HG03025 (cell line): ENCODE measurements at regions not wholly inside any gene's neighbourhood (a gene's known extent, or its start where the extent isn't known, plus 50 kb on each side); places are given as distances from the start of the nearest gene placed in this dataset.

Experiments used
- ATAC-seq: cut with Tn5 transposase; IDR thresholded peaks from one replicate; pipeline ENCODE4 v1.9.1; 2021; ENCODE audit warnings: mild to moderate bottlenecking, moderate library complexity; ENCODE audit not compliant: unreplicated experiment, low FRiP score

DNA sequence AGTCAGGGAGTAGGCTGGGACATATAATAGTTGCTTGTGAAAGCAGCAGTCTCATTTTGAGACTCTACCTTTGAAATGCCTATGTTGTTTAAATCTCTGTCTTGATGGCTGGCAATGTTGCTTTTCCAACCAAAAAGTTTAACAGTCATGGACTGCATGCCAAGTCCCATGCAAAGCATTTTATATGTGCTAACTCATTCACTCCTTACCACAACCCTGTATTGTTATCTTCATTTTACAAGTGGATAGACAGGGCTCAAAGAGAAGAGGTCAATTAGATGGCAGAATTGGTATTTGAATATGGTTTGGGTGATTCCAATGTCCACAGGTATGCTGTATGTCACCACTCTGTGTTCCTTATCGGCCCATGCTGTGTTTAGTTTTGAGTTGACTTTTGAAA, 331.4 kb upstream of the USP24 start:
- ATAC-seq = no peak

DNA sequence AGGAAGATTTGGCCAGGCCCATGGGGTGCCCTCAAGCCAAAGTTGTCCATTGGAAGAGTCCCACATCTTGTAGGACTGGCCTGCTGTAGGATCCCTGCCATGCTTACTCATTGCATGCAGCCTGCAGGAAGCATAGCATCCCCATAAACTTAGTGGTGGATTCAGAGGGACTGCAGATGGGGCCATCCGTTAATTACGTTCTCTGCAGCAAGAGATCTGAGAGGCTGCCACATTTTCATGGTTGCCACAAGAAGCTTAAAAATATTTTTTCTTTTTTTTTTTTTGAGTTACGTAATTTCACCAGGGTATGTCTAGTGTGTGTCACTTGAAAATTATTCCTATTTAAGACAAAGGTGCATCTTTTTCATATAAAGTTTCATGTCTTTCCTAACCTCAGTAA, 329.7 kb upstream of the USP24 start:
- ATAC-seq = no peak

DNA sequence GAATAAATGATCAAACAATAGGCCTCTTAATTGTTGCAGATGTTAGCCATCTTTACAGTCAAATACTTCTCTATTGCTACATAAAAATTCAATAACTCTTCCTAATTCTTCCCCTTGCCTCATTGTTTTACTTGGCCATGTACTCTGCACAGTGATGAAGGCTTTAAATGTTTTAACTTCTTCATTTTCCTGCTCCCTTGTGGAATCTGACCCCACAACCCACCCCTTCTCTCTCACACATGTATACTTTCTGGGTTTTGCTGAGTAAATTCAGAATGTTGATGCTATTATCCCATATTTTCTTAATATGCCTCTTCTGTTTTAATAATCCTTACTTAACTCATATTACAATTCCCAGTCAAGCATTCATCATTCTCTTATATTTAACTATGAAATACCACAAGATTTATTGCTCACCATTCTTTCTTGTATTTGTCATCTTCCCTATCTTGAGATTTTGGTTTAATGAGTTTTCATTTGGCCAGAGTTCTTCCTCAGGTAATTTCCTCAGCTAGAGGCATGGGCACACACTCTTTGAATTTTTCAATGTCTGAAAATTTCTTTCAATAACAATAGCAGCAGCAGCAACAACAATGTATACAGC, 327.8 kb upstream of the USP24 start:
- ATAC-seq = no peak

DNA sequence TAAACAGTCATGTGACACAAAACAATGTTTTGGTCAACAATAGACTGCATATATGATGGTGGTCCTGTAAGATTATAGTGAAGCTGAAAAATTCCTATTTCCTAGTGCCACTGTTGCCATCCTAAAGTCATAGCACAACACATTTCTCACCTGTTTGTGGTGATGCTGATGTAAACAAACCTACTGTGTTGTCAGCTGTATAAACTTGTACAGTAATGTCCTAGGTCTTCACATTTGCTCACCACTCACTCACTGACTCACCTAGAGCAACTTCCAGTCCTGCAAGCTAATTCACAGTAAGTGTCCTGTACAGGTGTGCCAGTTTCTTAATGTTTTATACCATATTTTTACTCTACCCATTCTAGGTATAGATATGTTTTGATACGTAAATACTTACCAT, 326.1 kb upstream of the USP24 start:
- ATAC-seq = no peak

DNA sequence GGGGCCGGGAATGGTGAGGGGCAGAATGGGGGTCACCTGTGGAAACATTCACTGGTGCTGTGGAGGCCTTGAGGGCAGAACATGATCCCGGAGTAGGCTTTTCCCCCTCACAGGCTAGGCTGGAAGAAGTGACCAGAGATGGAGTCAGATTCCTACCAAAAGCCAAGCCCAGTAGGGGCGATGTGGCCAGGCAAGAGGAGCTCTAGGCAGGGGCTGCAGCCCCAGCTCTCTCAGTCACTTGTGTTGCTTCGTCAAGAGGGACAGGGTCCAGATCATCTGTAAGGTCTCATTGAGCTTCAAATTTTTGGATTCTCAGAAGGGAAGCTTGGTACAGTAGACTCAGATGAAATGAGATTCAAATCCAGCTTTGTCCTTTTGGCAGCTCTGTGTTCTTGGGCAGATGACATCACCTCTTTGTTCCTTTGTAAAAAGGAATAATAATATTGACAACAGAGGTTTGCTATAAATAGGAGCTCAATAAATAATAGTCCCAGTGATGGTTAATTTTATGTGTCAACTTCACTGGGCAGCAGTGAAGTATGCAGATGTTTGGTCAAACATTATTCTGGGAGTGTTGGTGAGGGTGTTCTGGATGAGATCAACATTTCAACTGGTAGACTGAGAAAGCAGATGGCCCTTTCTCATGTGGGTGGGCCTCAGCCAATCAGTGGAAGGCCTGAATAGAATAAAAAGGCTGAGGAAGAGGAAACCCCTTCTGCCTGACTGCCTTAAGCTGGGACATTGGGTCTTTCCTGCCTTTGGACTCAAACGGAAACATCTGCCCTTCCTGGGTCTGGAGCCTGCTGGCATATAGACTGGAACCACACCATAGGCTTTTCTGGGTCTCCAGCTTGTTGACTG, 324.7 kb upstream of the USP24 start:
- no peak for ATAC-seq

DNA sequence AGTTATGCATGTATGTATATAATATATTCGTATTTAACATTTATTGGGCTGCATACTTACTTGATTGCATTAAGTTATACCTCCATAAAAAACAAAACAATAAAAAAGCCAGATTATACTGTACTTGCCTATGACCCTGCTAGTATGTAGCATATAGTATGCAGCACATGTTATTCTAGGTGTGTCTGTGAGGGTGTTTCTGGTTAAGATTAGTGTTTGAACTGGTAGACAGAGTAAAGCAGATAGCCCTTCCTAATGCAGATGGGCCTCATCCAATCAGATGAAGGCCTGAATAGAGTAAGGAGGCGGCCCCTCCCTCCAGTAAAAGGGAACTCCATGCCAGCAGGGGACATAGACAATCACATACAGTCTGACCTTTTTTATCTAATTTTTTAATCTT, 323.3 kb upstream of the USP24 start:
- no peak for ATAC-seq

DNA sequence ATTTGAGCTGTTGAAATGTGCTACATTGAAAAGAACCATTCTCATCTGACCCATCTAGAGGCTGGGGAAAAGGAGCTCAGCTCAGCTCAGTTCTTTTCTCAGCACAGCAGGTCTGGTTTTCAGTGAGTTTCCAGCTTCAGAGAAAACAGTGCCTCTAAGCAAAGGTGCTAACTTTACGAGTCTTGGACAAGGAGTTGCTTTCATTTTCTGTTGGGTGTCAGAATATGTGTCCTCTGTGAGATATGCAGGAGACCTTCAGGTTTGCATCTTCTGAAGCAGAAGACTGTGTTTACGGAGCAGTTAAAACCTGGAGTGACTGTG, 321.3 kb upstream of the USP24 start:
- ATAC-seq = no peak

DNA sequence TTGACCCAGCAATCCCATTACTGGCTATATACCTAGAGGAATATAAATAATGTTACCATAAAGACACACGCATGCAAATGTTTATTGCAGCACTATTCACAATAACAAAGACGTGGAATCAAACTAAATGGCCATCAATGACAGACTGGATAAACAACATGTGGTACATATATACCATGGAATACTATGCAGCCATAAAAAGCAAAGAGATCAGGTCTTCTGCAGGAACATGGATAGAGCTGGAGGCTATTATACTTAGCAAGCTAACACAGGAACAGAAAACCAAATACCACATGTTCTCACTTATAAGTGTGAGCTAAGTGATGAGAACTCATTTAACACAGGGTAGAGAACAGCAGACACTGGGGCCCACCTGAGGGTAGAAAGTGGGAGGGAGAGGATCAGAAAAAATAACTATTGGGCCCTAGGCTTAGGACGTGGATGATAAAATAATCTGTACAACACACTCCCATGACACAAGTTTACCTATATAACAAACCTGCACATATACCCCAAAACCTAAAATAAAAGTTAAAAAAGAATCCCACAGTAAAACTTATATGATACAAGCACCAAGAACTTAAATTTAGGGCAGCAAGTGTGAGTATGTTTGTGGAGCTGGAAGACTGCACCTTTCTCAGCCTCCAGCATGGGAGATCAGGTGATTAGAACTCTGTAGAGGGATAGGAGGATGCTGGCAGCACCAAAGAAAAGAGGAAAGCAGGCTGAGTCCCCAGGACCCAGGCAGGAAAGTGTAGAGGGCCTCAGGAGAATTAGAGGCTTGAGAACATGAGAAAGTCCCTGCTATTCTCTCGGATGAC, 320.8 kb upstream of the USP24 start:
- no peak for ATAC-seq

DNA sequence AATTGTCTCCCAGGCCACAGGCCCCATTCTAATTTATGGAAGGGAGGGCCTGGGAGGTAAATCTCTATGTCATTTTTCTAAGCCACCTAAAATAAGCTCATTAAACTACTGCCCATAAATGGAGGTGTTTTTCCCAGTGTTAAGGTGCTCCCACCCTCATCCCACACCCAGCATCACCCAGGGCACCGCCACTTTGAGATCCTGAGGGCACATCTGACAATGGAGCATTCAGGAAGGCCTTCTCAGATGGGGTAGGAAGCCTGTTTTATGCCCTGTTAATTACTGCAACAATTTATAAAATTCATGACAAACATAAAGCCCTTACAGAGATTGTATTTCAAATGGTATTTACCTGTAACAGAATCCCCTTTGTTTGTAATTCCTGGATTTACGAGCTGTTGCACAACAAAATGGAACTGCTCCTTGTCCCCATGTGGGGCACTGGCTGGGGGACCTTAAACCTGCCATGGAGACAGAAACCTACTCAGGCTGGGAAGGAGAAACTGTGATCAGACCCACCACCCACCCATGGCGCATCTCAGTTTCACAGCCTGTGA, 319.5 kb upstream of the USP24 start:
- ATAC-seq = no peak

DNA sequence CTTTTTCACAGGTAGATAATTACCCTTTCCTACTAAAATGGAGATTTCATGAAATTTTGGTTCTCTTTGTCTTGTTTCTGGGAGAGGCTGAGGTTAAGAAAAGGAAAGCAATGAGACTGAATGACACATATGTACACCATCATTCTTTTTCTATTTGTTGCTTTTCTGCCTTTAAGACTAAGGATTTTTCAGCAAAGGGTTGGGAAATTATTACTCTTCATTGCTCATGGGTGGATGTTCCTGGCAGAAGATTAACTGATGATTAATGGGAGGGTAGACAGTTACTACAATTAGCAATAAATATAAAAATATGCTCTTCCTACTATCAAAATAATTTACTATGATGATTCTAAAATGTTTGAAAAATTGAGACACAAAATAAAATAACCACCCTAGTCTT, 316.5 kb upstream of the USP24 start:
- no peak for ATAC-seq

DNA sequence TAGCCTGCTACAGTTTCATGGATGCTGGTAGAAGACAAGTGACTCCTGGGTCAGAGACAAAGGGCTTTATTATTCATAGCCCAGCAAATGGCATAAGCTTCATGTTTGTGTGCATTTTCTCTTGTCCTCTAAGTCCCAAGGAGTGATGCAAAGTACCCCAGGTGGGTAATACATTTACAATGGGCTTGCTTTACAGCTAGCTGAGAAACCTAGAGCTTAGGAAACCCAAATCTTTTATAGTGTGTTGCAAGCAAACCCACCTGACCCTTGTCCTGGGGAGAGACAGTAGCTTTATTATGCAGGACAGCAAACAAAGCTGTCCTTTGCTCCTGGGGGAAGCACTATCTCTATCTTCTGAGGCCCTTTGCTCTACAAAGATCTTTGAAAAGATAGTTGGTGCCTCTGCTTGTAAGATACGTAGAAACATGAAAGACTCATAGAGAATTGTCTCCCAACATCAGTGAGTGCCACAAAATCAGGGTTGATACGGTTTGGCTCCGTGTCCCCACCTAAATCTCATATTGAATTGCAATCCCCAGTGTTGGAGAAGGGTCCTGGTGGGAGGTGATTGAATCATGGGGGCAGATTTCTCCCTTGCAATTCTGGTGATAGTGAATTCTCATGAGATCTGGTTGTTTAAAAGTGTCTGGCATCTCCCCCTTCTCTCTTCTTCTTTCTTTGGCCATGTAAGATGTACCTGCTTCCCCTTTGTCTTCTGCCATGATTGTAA, 315.8 kb upstream of the USP24 start:
- no peak for ATAC-seq

DNA sequence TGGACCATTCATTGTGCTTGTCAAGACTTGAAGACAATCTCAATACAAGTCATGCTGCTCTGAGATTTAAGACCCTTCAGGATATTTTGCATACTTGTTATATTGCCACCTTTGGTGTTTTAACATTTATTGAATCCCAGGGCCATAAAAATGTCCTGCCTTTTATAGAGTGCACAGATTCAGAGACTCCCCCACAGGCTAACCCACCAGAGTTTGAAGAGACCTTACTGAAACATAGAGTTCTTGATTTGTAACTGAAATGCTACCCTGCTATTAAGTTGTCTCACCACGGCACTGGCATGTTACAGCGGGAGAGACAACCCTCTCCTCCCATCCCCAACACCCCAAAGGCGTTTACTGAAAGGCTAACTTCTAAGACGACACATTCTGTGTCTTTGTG, 313.9 kb upstream of the USP24 start:
- no peak for ATAC-seq

DNA sequence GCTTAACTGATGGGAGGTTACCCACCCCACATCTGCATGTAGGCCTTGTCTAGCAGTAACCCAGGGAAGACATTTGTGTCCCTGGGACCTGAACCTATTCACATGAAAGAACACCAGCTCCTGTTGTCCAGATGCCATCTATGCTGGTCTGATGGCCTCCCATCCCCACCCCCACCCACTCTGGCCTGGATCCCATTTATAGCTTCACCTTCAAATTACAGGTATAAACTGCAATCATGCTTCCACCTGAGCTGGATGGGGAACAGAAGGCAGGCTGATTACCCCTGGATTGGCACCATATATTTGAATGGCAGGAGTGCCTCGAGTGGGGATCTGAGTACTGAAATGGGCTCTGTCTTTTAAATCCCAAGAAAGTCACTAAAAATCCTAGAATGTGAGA, 312.7 kb upstream of the USP24 start:
- no peak for ATAC-seq

DNA sequence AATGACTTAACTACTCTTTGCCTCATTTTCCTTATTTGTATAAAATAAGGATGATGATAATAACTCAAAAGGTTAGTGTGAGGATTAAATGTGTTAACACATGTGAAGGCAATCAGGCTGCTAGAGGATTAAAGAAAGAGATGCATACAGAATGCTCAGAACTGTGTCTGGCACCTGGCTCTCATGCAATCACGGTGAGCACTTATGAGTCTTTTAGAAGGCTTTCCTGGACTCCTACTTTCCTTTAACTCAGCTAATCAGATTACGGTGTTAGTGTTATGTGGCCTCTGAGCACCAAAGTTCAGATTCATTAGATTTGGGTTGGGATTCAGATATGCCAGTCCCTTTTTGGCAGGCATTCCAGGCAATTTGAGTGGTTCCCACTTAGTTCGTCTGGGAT, 311.6 kb upstream of the USP24 start:
- ATAC-seq = no peak

DNA sequence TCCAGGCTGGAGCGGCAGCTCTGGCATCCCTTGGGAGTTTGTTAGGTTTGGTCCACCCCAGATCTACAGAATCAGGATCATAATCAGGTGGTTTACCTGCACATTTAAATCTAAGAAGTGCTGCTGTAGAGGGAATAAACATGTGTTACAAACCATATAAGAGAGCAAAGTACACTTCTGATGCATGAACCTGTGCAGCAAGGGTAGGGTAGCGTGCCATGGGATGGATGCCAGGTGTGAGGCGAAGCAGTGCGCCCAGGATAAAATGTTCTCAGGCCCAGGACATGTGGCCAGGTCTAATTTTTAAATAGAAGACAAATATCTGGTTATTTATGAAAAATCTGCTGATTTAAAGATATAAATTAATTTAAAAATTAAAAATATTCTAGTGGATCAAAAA, 308.8 kb upstream of the USP24 start:
- ATAC-seq = no peak

DNA sequence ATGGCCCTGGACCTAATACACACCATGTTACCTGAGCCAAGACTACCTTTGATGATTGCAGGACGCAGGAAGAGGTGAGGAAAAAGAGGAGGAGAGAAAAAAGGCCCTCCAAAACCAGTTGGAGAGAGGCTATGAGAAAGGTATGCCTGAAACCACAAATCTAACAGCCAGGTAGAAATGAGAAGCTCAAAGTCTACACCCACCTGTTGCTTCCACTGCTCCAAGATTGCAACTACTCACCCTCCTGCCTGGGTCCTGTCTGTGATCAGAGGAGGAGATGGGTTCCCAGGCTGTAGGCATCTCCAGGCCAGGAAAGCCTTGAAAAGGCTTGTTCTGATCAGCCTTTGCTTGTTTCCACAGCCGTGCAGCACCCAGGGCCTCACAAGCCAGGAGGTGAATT, 307.8 kb upstream of the USP24 start:
- ATAC-seq = no peak

DNA sequence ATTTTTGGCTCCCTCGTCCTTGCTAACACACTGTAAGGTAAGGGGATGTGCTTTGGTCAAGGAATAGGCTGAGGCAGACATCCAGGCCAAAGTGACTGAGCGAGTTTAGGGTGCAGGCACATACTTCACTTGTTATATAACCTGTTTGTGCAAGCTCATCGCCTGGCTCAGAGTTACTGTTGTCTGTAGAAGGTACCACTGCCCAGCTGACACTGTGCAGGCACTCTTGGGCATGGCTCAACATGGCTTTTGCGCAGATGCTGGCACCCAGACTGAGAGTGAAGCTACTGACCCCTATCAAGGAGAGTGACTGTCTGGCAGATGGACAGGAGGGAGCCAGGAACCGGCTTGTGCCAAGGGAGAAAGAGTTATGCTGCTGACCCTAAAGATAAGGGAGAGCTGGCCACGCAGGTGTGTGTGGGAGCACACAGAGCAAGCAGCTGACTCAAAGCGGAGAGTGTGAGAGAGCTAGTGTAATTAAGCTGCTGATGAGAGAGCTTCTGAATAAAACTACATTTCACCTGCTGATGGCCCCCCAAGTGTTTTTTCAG, 307.3 kb upstream of the USP24 start:
- ATAC-seq = no peak

DNA sequence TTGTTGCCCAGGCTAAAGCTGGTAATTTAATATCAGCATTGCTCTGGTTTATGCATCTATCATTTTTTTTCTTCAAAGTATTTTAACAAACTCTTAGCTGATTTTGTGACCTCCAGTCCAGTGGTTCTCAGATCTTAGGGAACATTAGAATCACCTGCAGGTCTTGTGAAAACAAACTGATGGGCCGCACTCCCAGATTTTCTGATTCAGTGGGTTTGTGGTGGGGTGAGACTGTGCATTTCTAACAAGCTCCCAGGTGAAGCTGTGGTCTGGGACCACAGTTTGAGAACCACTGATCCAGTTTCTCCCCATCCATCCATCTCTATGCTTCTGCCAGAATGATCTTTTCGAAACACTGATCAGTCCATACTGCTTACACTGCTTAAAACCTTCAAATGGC, 305.7 kb upstream of the USP24 start:
- no peak for ATAC-seq

DNA sequence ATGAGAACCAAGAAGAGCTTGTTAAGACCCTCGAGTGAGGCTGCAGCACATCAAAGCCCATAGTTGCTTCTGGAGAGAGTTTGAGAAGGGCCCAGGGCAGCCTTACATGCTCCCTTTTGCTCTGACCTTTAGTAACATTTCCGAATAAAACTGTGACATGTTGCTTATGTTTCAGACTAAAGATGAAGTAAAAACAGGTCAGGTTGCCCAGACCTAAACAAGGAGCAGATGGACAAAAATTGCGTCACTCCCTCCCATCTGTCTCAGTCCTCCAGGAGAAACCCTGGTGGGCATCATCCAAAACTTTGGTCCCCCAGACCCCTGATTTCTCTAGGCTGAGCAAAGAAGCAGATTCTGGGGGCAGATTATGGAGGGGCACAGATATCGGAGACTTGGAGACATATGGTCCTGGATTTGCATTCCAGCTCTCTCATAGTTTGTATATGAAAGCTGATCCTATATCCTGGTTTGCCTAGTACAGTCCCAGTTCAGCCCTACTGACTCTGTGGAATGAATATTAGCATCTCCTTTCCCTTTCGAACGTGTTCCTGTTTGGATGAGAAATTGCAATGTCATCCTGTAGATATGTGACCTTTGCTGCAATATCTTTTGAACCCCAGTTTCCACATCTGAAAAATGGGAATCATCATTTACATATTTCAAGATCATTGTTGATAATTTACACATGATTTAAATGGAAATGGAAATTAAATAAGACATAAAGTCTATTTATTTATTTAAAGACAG, 304.9 kb upstream of the USP24 start:
- ATAC-seq = no peak

DNA sequence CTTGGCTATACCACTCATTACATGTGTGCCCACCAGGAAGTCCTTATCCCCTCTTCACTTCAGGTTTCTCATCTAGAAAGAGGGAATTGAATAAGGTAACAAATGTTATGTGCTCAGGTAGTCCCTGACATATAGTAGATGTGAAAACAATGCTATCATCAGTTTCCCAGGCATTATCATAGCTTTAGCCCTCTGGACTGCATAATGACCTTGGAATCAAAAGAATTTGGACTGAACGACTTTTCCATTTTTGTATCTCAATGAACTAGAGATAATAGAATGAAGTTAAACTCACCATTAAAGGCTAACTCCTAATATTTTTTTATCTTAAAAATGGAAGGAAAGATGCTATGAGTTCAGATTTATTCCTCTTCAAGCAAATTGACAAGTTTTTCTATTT, 304.1 kb upstream of the USP24 start:
- ATAC-seq = no peak
